Suprapubic skin (tissue), 4 donors: ENCODE measurements at regions not wholly inside any gene's neighbourhood (a gene's known extent, or its start where the extent isn't known, plus 50 kb on each side); places are given as distances from the start of the nearest gene placed in this dataset.
"Not testable (repeated sequence)": the region's sequence is repeated elsewhere in the genome, so short reads cannot be mapped to it uniquely, and the experiment has no call there.

Source experiments
- CTCF ChIP-seq, 2 donors: fragments of 200-600 bp in 1 of 2; fragments of 450-650 bp in 1 of 2; sonication (generic) in 1 of 2; IDR thresholded peaks; one replicate each; pipeline ENCODE4 v1.5.1; 2016 to 2019; ENCODE audit warnings: antibody characterized with exemption in 2 of 2, mild to moderate bottlenecking in 1 of 2, moderate library complexity in 1 of 2
- POLR2A ChIP-seq, 2 donors: fragments of 450-650 bp; IDR thresholded peaks; one replicate each; pipeline ENCODE4 v1.6.1; 2017; ENCODE audit warnings: antibody characterized with exemption in 2 of 2, mild to moderate bottlenecking in 2 of 2, moderate library complexity in 2 of 2
- POLR2AphosphoS5 ChIP-seq, 3 donors: sonication (generic); formaldehyde crosslinking; IDR thresholded peaks; one replicate each; pipeline ENCODE4 v1.6.1; 2017; ENCODE audit warnings: antibody characterized with exemption in 3 of 3

GRCh38 chr12:114521160-114521559 is 115.2 kb upstream of the TBX5 start:
- not testable (repeated sequence) for TF ChIP-seq CTCF, POLR2A, POLR2AphosphoS5 (IDR thresholded peaks at IDR 0.05)
